ENCODE measurements at regions not wholly inside any gene's neighbourhood (a gene's known extent, or its start where the extent isn't known, plus 50 kb on each side); places are given as distances from the start of the nearest gene placed in this dataset.

DNA sequence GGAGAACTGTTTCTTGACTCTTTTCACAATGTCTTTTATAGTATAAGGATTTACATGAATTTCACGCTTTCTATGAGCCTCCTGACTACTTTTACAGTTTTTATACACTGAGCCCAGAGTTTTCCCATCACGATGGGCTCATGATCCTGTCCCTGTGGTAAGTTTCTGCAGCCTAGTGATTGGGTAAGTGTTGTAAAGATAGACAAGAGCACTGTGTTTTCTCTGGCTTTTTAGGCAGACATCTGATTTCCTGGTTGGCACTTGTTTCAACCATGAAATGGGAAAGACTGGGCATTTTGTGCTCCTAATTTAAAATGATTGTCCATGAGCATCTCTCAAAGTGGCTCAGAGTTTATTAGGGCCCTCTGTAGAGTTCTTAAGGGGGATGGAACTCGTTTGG, 299.0 kb downstream of the FAT3 start:
- POLR2A ChIA-PET = no interaction called here
- TF ChIP-seq, protein P1, sequence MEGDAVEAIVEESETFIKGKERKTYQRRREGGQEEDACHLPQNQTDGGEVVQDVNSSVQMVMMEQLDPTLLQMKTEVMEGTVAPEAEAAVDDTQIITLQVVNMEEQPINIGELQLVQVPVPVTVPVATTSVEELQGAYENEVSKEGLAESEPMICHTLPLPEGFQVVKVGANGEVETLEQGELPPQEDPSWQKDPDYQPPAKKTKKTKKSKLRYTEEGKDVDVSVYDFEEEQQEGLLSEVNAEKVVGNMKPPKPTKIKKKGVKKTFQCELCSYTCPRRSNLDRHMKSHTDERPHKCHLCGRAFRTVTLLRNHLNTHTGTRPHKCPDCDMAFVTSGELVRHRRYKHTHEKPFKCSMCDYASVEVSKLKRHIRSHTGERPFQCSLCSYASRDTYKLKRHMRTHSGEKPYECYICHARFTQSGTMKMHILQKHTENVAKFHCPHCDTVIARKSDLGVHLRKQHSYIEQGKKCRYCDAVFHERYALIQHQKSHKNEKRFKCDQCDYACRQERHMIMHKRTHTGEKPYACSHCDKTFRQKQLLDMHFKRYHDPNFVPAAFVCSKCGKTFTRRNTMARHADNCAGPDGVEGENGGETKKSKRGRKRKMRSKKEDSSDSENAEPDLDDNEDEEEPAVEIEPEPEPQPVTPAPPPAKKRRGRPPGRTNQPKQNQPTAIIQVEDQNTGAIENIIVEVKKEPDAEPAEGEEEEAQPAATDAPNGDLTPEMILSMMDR (IDR thresholded peaks at IDR 0.05; ENCODE audit: control extremely low read depth, extremely low read depth, low read depth, missing control alignments) = no peak
- CTCF ChIA-PET = no interaction called here
- no peak for DNase-seq (ENCODE audit: extremely low spot score)

DNA sequence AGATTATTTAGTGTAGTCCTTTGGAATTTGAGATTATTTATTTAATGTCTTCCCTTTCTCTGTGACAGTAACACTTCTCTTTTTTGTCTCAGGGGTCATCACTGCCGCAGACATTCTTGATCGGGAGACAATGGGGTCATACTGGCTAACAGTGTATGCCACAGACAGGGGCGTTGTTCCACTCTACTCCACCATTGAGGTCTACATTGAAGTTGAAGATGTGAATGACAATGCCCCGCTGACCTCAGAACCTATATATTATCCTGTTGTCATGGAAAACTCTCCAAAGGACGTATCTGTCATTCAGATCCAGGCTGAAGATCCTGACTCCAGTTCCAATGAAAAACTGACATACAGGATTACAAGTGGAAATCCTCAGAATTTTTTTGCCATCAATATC, 299.9 kb downstream of the FAT3 start:
- POLR2A ChIA-PET = no interaction called here

DNA sequence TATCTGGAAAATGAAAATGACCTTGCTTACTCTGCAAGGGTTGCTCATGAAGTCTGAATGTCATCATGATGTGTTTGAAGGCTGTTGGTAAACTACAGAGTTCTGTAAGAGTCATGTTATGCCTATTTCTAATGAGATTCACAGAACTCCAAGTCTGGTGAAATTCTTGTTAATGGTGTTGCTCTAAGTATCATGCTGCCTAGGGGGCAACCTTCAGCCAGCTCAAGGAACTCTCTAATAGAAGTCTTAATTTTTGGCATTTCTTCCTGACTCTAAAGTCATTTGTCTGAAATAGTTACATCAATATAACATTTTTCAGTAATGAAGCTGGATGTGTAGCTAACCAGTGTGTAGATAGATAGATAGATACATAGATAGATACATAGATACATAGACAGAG, 302.8 kb downstream of the FAT3 start:
- no peak for DNase-seq (ENCODE audit: extremely low spot score)
- POLR2A ChIA-PET = no interaction called here
- TF ChIP-seq, protein P1 (IDR thresholded peaks at IDR 0.05; ENCODE audit: control extremely low read depth, extremely low read depth, low read depth, missing control alignments) = no peak
- CTCF ChIA-PET = interaction anchor here (1.2 kb wide), 1 partner anchor 19 kb away, joined by 3 read pairs; no protein-coding TSS in a partner anchor

More for the DNA sequence above, 299.9 kb downstream of the FAT3 start:
- no peak for DNase-seq (ENCODE audit: extremely low spot score)
- CTCF ChIA-PET = no interaction called here
- TF ChIP-seq, protein P1 (IDR thresholded peaks at IDR 0.05; ENCODE audit: control extremely low read depth, extremely low read depth, low read depth, missing control alignments) = no peak

DNA sequence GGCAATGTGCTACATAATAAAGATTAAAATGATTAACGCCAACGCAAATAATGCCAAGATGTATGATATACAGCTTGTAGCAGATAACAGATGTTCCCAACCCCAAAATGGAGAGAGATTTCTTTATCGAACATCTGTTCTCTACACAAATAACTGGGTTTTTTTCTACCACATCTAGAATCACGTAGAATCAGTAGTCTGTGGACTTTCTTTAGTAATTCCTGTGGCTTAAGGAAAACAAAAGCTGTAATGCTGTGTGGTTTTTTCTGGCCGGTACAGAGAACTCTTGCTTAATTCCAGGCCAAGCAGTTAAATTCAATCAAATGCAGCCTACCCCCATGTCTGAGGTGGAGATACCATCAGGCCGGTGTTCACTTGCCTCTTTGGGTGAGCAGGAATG, 303.4 kb downstream of the FAT3 start:
- DNase-seq (ENCODE audit: extremely low spot score) = no peak
- TF ChIP-seq, protein P1 (IDR thresholded peaks at IDR 0.05; ENCODE audit: control extremely low read depth, extremely low read depth, low read depth, missing control alignments) = no peak
- ChIA-PET POLR2A (no interaction called here), CTCF (interaction anchor here (1.2 kb wide), 1 partner anchor 19 kb away, joined by 3 read pairs; no protein-coding TSS in a partner anchor)

DNA sequence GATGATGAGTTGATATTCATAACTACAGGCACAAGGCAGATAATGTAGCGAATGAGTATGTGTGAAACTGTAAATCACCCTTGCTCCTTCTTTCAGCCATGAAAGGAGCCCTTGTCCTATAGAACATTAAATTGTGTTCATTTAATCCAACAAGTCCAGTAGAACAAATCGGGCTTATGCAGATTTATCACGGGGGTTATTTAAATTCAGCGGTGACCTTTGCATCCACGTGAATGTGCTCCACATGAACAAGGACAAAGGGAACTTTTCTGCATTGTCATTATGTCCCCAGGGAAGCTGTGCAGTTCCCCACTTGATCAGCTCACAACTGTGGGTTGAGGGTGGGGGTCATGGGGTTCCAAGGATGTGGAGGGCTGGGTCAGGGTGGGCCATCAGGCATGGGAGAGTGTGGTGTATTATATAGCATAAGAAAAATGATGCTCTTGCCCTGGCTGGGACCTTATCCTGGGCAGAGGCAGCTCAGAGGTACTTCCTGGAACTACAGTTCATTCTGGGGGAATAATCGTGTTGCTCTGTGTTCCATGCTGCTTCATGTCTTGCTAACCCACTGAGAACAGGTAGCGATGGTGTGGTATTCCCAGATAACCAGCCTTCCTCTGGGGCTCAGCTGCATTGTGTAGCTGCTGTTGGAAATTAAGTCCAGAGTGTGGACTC, 306.6 kb downstream of the FAT3 start:
- no peak for DNase-seq (ENCODE audit: extremely low spot score)
- ChIA-PET POLR2A (no interaction called here), CTCF (interaction anchor here (1.2 kb wide), 1 partner anchor 9 kb away, joined by 3 read pairs; no protein-coding TSS in a partner anchor)
- TF ChIP-seq, protein P1 (IDR thresholded peaks at IDR 0.05; ENCODE audit: control extremely low read depth, extremely low read depth, low read depth, missing control alignments) = no peak

DNA sequence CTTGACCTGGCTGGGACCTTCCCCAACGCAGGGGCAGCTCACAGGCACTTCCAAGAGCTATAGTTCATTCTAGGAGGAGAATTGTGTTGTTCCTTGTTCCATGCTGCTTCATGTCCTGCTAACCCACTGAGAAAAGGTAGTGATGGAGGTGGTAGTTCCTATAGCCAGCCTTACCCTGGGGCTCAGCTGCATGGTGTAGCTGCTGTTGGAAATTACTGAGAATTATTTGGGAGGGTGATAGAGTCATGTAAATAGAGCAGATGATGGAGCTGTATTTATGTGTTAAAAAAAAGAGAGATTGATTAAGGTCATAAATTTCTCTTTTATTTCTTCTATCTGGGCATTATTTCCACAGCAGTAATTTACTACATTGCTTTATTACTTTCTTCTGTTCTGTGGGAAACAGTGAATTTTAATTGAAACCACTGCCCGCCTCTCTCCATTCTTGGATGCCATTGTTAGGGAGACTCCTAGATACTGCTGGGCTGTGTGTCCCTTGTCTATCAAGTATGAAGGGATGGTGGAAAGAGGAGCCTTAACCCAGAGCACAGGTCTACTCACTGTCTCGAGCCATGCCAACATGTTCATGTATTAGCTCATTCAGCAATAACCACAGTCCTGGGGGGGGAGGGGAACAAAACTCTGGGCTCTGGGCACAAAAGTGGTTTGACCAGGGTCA, 309.2 kb downstream of the FAT3 start:
- CTCF ChIA-PET = no interaction called here
- POLR2A ChIA-PET = no interaction called here
- TF ChIP-seq, protein P1 (IDR thresholded peaks at IDR 0.05; ENCODE audit: control extremely low read depth, extremely low read depth, low read depth, missing control alignments) = no peak

More for the DNA sequence above, 309.2 kb downstream of the FAT3 start:
- no peak for DNase-seq (ENCODE audit: extremely low spot score)
